Neural cell (in vitro differentiated cells): ENCODE measurements at regions not wholly inside any gene's neighbourhood (a gene's known extent, or its start where the extent isn't known, plus 50 kb on each side); places are given as distances from the start of the nearest gene placed in this dataset.

Source experiments
- H2AFZ ChIP-seq: fragments of 200-600, 300-800 bp; sonication (generic), shearing (Covaris generic); 2 replicates; pipeline ENCODE4 v1.6.0; 2014; ENCODE audit warnings: low read depth, mild to moderate bottlenecking, antibody characterized with exemption, low read length, moderate library complexity
- H3F3A ChIP-seq: fragments of 200-600 bp; shearing (Covaris generic); 2 replicates; pipeline ENCODE4 v1.6.1; 2016; ENCODE audit warnings: mild to moderate bottlenecking, moderate library complexity, mixed read lengths, antibody characterized with exemption, low read length; ENCODE audit not compliant: insufficient read depth, poor library complexity, severe bottlenecking
- H3K27ac ChIP-seq: fragments of 200-600, 300-800 bp; sonication (generic), shearing (Covaris generic); 2 replicates; pipeline ENCODE4 v1.5.1; 2014; ENCODE audit warnings: mild to moderate bottlenecking, low read length, moderate library complexity
- H3K27me3 ChIP-seq: fragments of 300-800, 200-600 bp; sonication (generic), shearing (Covaris generic); 2 replicates; pipeline ENCODE4 v1.6.0; 2014; ENCODE audit warnings: mild to moderate bottlenecking, low read depth, low read length, moderate library complexity; ENCODE audit not compliant: insufficient read depth
- H3K36me3 ChIP-seq: fragments of 300-800, 200-600 bp; sonication (generic), shearing (Covaris generic); 2 replicates; pipeline ENCODE4 v1.5.1; 2014; ENCODE audit warnings: mild to moderate bottlenecking, antibody characterized with exemption, low read length, moderate library complexity; ENCODE audit not compliant: insufficient read depth
- H3K4me2 ChIP-seq: fragments of 300-800, 200-600 bp; sonication (generic), shearing (Covaris generic); 2 replicates; pipeline ENCODE4 v1.6.0; 2014; ENCODE audit warnings: mild to moderate bottlenecking, low read length
- H3K4me3 ChIP-seq: fragments of 300-800, 200-600 bp; sonication (generic), shearing (Covaris generic); 2 replicates; pipeline ENCODE4 v1.5.1; 2014; ENCODE audit warnings: mild to moderate bottlenecking, low read length, moderate library complexity
- H3K79me2 ChIP-seq: fragments of 200-600 bp; shearing (Covaris generic); replicated peaks from 2 replicates; pipeline ENCODE4 v1.6.0; 2014; ENCODE audit warnings: mild to moderate bottlenecking, low read length, moderate library complexity; ENCODE audit not compliant: insufficient read depth
- H3K9ac ChIP-seq: fragments of 300-800, 200-600 bp; sonication (generic), shearing (Covaris generic); 2 replicates; pipeline ENCODE4 v1.6.1; 2016; ENCODE audit warnings: mild to moderate bottlenecking, low read length, mixed read lengths
- H3K9me2 ChIP-seq: fragments of 200-600 bp; shearing (Covaris generic); 2 replicates; pipeline ENCODE4 v1.6.1; 2016; ENCODE audit warnings: mild to moderate bottlenecking, low read length, mixed read lengths; ENCODE audit not compliant: insufficient read depth
- H3K9me3 ChIP-seq: fragments of 200-600, 300-800 bp; sonication (generic), shearing (Covaris generic); 2 replicates; pipeline ENCODE4 v1.6.1; 2016; ENCODE audit warnings: mild to moderate bottlenecking, mixed run types, low read length, moderate library complexity, mixed read lengths
- H4K20me1 ChIP-seq: fragments of 200-600 bp; shearing (Covaris generic); 2 replicates; pipeline ENCODE4 v1.6.1; 2016; ENCODE audit warnings: mild to moderate bottlenecking, mixed run types; ENCODE audit not compliant: insufficient read depth
- CTCF ChIP-seq: fragments of 450-650 bp; IDR thresholded peaks from 2 replicates; pipeline ENCODE4 v1.5.1; 2014; ENCODE audit warnings: antibody characterized with exemption, mild to moderate bottlenecking, moderate library complexity; ENCODE audit not compliant: poor library complexity, severe bottlenecking
- EP300 ChIP-seq: fragments of 450-650 bp; conservative IDR thresholded peaks from 2 replicates; pipeline ENCODE4 v1.6.1; 2014; ENCODE audit warnings: antibody characterized with exemption, mild to moderate bottlenecking, moderate library complexity; ENCODE audit not compliant: poor library complexity, severe bottlenecking
- EZH2 ChIP-seq: fragments of 200-600, 300-800 bp; shearing (Covaris generic), sonication (generic); IDR thresholded peaks from 2 replicates; pipeline ENCODE4 v1.6.1; 2014; ENCODE audit warnings: antibody characterized with exemption, low read length, borderline replicate concordance, mild to moderate bottlenecking; ENCODE audit not compliant: insufficient read depth, poor library complexity, severe bottlenecking
- MXI1 ChIP-seq: fragments of 450-650 bp; conservative IDR thresholded peaks from 2 replicates; pipeline ENCODE4 v1.6.1; 2014; ENCODE audit warnings: antibody characterized with exemption, mild to moderate bottlenecking; ENCODE audit not compliant: poor library complexity, severe bottlenecking
- POLR2AphosphoS5 ChIP-seq: IDR thresholded peaks from 2 replicates; pipeline ENCODE4 v1.6.1; 2012
- RAD21 ChIP-seq: fragments of 450-650 bp; conservative IDR thresholded peaks from 2 replicates; pipeline ENCODE4 v1.6.1; 2014; ENCODE audit warnings: antibody characterized with exemption, mild to moderate bottlenecking, moderate library complexity
- REST ChIP-seq: IDR thresholded peaks from 2 replicates; pipeline ENCODE4 v1.6.1; 2012; ENCODE audit warnings: borderline replicate concordance
- SMC3 ChIP-seq: fragments of 450-650 bp; conservative IDR thresholded peaks from 2 replicates; pipeline ENCODE4 v1.6.1; 2014; ENCODE audit warnings: antibody characterized with exemption, mild to moderate bottlenecking, moderate library complexity; ENCODE audit not compliant: poor library complexity
- TAF1 ChIP-seq: IDR thresholded peaks from 2 replicates; pipeline ENCODE4 v1.6.1; 2012; ENCODE audit warnings: low read depth

- Histone ChIP-seq H2AFZ (no peak overlapping the region), H3F3A (no peaks in the 10 kb centered on the region), H3K79me2 (no peaks in the 10 kb centered on the region), H3K9me3 (no peaks in the 10 kb centered on the region), H3K4me2 (no peak overlapping the region), H3K27ac (no peak overlapping the region), H3K9me2 (no peaks in the 10 kb centered on the region), H4K20me1 (no peaks in the 10 kb centered on the region), H3K9ac (no peak overlapping the region), H3K4me3 (no peak overlapping the region), H3K27me3 (no peaks in the 10 kb centered on the region), H3K36me3 (no peaks in the 10 kb centered on the region)
- TF ChIP-seq EP300: no peak
- no peak for TF ChIP-seq POLR2AphosphoS5
- TF ChIP-seq TAF1: no peak
- no peak for TF ChIP-seq RAD21
- TF ChIP-seq CTCF: no peak
- no peak for TF ChIP-seq SMC3
Observed at GRCh38 chr2:186299610-186300009, 186.4 kb upstream of the ZC3H15 start.

GRCh38 chr2:186302263-186302662, 183.8 kb upstream of the ZC3H15 start:
- H3F3A ChIP-seq: no peaks in the 10 kb centered on the region
- H3K27ac ChIP-seq: no peak overlapping the region
- no peak overlapping the region for H3K4me2 ChIP-seq
- no peaks in the 10 kb centered on the region for H3K27me3 ChIP-seq
- H3K4me3 ChIP-seq: no peak overlapping the region
- H2AFZ ChIP-seq: no peak overlapping the region
- no peaks in the 10 kb centered on the region for H3K9me2 ChIP-seq
- no peak overlapping the region for H3K9ac ChIP-seq
- TF ChIP-seq MXI1 (no peak), EZH2 (no peak), CTCF (no peak), EP300 (no peak), RAD21 (no peak), REST (no peak), TAF1 (no peak), POLR2AphosphoS5 (no peak), SMC3 (no peak)
- no peaks in the 10 kb centered on the region for H3K79me2 ChIP-seq
- no peaks in the 10 kb centered on the region for H3K9me3 ChIP-seq
- no peaks in the 10 kb centered on the region for H4K20me1 ChIP-seq
- no peaks in the 10 kb centered on the region for H3K36me3 ChIP-seq
